Trophoblast cell (in vitro differentiated cells and primary cell): ENCODE measurements at regions not wholly inside any gene's neighbourhood (a gene's known extent, or its start where the extent isn't known, plus 50 kb on each side); places are given as distances from the start of the nearest gene placed in this dataset.
A peak's percentile ranks its signal among the peaks of the same experiment; 100 is the strongest.
"Not testable (repeated sequence)": the region's sequence is repeated elsewhere in the genome, so short reads cannot be mapped to it uniquely, and the experiment has no call there.

Experiments used
- DNase-seq, 2 donors: peaks; one replicate each; pipeline ENCODE4 v3.0.0-alpha.2; 2016
- H2AFZ ChIP-seq: 2 replicates; pipeline ENCODE4 v1.6.1; 2013; ENCODE audit warnings: low read length, moderate library complexity, mild to moderate bottlenecking; ENCODE audit not compliant: insufficient read depth, poor library complexity
- H2AK5ac ChIP-seq: 2 replicates; pipeline ENCODE4 v1.6.1; 2013; ENCODE audit warnings: mild to moderate bottlenecking, low read length
- H2BK120ac ChIP-seq: 2 replicates; pipeline ENCODE4 v1.6.1; 2013; ENCODE audit warnings: low read length, mild to moderate bottlenecking, moderate library complexity; ENCODE audit not compliant: insufficient read depth, poor library complexity
- H2BK12ac ChIP-seq: 2 replicates; pipeline ENCODE4 v1.6.1; 2013; ENCODE audit warnings: mild to moderate bottlenecking, low read length, moderate library complexity
- H2BK5ac ChIP-seq: 2 replicates; pipeline ENCODE4 v1.6.1; 2013; ENCODE audit warnings: low read length, low read depth, moderate library complexity, mild to moderate bottlenecking; ENCODE audit not compliant: poor library complexity
- H3K14ac ChIP-seq: 2 replicates; pipeline ENCODE4 v1.6.1; 2013; ENCODE audit warnings: mild to moderate bottlenecking, low read length
- H3K18ac ChIP-seq: 2 replicates; pipeline ENCODE4 v1.6.1; 2013; ENCODE audit warnings: mild to moderate bottlenecking, low read length
- H3K23ac ChIP-seq: 2 replicates; pipeline ENCODE4 v1.6.1; 2013; ENCODE audit warnings: low read length
- H3K27ac ChIP-seq: 2 replicates; pipeline ENCODE4 v1.5.1; 2013; ENCODE audit warnings: low read depth, mild to moderate bottlenecking, inconsistent platforms, low read length, moderate library complexity
- H3K27me3 ChIP-seq: 2 replicates; pipeline ENCODE4 v1.6.1; 2013; ENCODE audit warnings: inconsistent platforms, mild to moderate bottlenecking, low read length, moderate library complexity; ENCODE audit not compliant: insufficient read depth
- H3K36me3 ChIP-seq, 2 experiments: 1 replicate in 1 of 2; 2 replicates in 1 of 2; pipeline ENCODE4 v1.6.1; 2013; ENCODE audit warnings: low read length in 2 of 2, mild to moderate bottlenecking in 2 of 2, moderate library complexity in 1 of 2; ENCODE audit not compliant: insufficient read depth in 2 of 2, control insufficient read depth in 1 of 2
- H3K4ac ChIP-seq: 2 replicates; pipeline ENCODE4 v1.6.1; 2013; ENCODE audit warnings: low read depth, mild to moderate bottlenecking, low read length, moderate library complexity
- H3K4me1 ChIP-seq, 2 experiments: 1 replicate in 1 of 2; 2 replicates in 1 of 2; pipeline ENCODE4 v1.6.1; 2013; ENCODE audit warnings: low read length in 2 of 2, mild to moderate bottlenecking in 2 of 2, moderate library complexity in 1 of 2; ENCODE audit not compliant: insufficient read depth in 2 of 2, control insufficient read depth in 1 of 2
- H3K4me2 ChIP-seq: 2 replicates; pipeline ENCODE4 v1.6.1; 2013; ENCODE audit warnings: inconsistent platforms, mild to moderate bottlenecking, low read length, moderate library complexity
- H3K4me3 ChIP-seq: 2 replicates; pipeline ENCODE4 v1.5.1; 2013; ENCODE audit warnings: mild to moderate bottlenecking, low read depth, low read length, inconsistent platforms
- H3K79me1 ChIP-seq: one replicate; pipeline ENCODE4 v1.6.1; 2013; ENCODE audit warnings: low read length
- H3K79me2 ChIP-seq: 2 replicates; pipeline ENCODE4 v1.6.1; 2013; ENCODE audit warnings: low read length, mild to moderate bottlenecking; ENCODE audit not compliant: control insufficient read depth, insufficient read depth, poor library complexity
- H3K9ac ChIP-seq: 2 replicates; pipeline ENCODE4 v1.6.1; 2013; ENCODE audit warnings: mild to moderate bottlenecking, low read length
- H3K9me3 ChIP-seq: 2 replicates; pipeline ENCODE4 v1.6.1; 2013; ENCODE audit warnings: low read depth, mild to moderate bottlenecking, control low read depth, inconsistent platforms, low read length; ENCODE audit not compliant: insufficient read depth
- H4K12ac ChIP-seq: 2 replicates; pipeline ENCODE4 v1.6.1; 2013; ENCODE audit warnings: low read depth, mild to moderate bottlenecking, low read length, moderate library complexity
- H4K8ac ChIP-seq: 2 replicates; pipeline ENCODE4 v1.6.1; 2013; ENCODE audit warnings: low read depth, mild to moderate bottlenecking, low read length, moderate library complexity
- H4K91ac ChIP-seq: one replicate; pipeline ENCODE4 v1.6.1; 2013; ENCODE audit warnings: low read depth, mild to moderate bottlenecking, low read length, moderate library complexity
- WGBS: extraction: QIAGEN DNeasy Blood & Tissue Kit; methylation state at CpG from one replicate; pipeline ENCODE4 v1.1.7; 2013; ENCODE audit warnings: missing lambda C conversion rate; ENCODE audit not compliant: insufficient read length, insufficient coverage; ENCODE audit errors: extremely low coverage; 5-methylcytosine and 5-hydroxymethylcytosine counted together

GRCh38 chr4:135411251-135411650, 1209.7 kb upstream of the PABPC4L start:
- H2AK5ac ChIP-seq, result no peak overlapping the region
- H3K14ac ChIP-seq, result no peak overlapping the region
- peaks cover 0 to 3% of the 10 kb centered on the region in 2 experiments for H3K4me1 ChIP-seq
- no peak overlapping the region for H4K8ac ChIP-seq
- no peak overlapping the region for H3K4me3 ChIP-seq
- WGBS, result no CpG with 5 or more reads among the region's 2 CpGs
- no peak overlapping the region for H4K12ac ChIP-seq
- H3K79me1 ChIP-seq, result no peaks in the 10 kb centered on the region
- H2BK12ac ChIP-seq, result no peak overlapping the region
- H3K27me3 ChIP-seq, result no peaks in the 10 kb centered on the region
- no peak overlapping the region for H3K18ac ChIP-seq
- H3K9me3 ChIP-seq, result no peaks in the 10 kb centered on the region
- no peak overlapping the region for H3K4ac ChIP-seq
- H2BK120ac ChIP-seq, result no peak overlapping the region
- no peak overlapping the region for H3K9ac ChIP-seq
- no peak overlapping the region for H2AFZ ChIP-seq
- H4K91ac ChIP-seq, result no peak overlapping the region
- H2BK5ac ChIP-seq, result no peak overlapping the region
- no peak overlapping the region for H3K4me2 ChIP-seq
- H3K36me3 ChIP-seq, result no peaks in the 10 kb centered on the region
- H3K79me2 ChIP-seq, result no peaks in the 10 kb centered on the region
- H3K27ac ChIP-seq, result no peak overlapping the region
- DNase-seq, result peak; percentile 59 to 91
- no peak overlapping the region for H3K23ac ChIP-seq

- not testable (repeated sequence) for H2BK12ac ChIP-seq, H3K27me3 ChIP-seq, H3K14ac ChIP-seq, H3K4me1 ChIP-seq, H3K4ac ChIP-seq, H2BK5ac ChIP-seq, DNase-seq, H3K79me2 ChIP-seq, H3K9ac ChIP-seq, H3K4me2 ChIP-seq, H4K8ac ChIP-seq, H4K12ac ChIP-seq, H3K18ac ChIP-seq, H2AFZ ChIP-seq, H2AK5ac ChIP-seq, H3K9me3 ChIP-seq, H3K36me3 ChIP-seq, H3K4me3 ChIP-seq, H2BK120ac ChIP-seq, H4K91ac ChIP-seq, H3K23ac ChIP-seq, H3K27ac ChIP-seq, H3K79me1 ChIP-seq
- no CpG with 5 or more reads among the region's 4 CpGs for WGBS
These were observed 1207.7 kb upstream of the PABPC4L start for GRCh38 chr4:135409261-135409660.

GRCh38 chr4:135408109-135408508, 1206.5 kb upstream of the PABPC4L start:
- Histone ChIP-seq H2AFZ (no peak overlapping the region), H3K27me3 (no peaks in the 10 kb centered on the region), H3K18ac (no peak overlapping the region), H3K14ac (no peak overlapping the region), H3K4me1 (peaks cover 0 to 3% of the 10 kb centered on the region in 2 experiments), H3K79me1 (no peaks in the 10 kb centered on the region), H3K9me3 (peaks cover 2% of the 10 kb centered on the region), H3K9ac (no peak overlapping the region), H2BK12ac (no peak overlapping the region), H3K4me3 (peak overlapping the region; percentile 30), H4K12ac (no peak overlapping the region), H2AK5ac (no peak overlapping the region), H3K27ac (no peak overlapping the region), H2BK5ac (no peak overlapping the region), H3K23ac (no peak overlapping the region), H4K8ac (no peak overlapping the region), H3K79me2 (no peaks in the 10 kb centered on the region), H2BK120ac (no peak overlapping the region), H3K4ac (no peak overlapping the region), H3K4me2 (no peak overlapping the region), H4K91ac (no peak overlapping the region), H3K36me3 (no peaks in the 10 kb centered on the region)
- DNase-seq, result no peak
- no CpG with 5 or more reads among the region's 12 CpGs for WGBS

GRCh38 chr4:135406597-135406996, 1205.0 kb upstream of the PABPC4L start:
- DNase-seq, H3K14ac ChIP-seq, H3K4ac ChIP-seq, H3K9me3 ChIP-seq, H3K4me1 ChIP-seq, H4K12ac ChIP-seq, H3K79me2 ChIP-seq, H4K91ac ChIP-seq, H2AK5ac ChIP-seq, H3K4me2 ChIP-seq, H3K4me3 ChIP-seq, H4K8ac ChIP-seq, H2BK5ac ChIP-seq, H3K27ac ChIP-seq, H2BK120ac ChIP-seq, H3K23ac ChIP-seq, H3K9ac ChIP-seq, H2AFZ ChIP-seq, H3K79me1 ChIP-seq, H2BK12ac ChIP-seq, H3K18ac ChIP-seq, H3K36me3 ChIP-seq, H3K27me3 ChIP-seq: not testable (repeated sequence)
- WGBS, result no CpG with 5 or more reads among the region's 22 CpGs
